SK-N-MC (cell line): ENCODE measurements at regions not wholly inside any gene's neighbourhood (a gene's known extent, or its start where the extent isn't known, plus 50 kb on each side); places are given as distances from the start of the nearest gene placed in this dataset.

Experiments
- EZH2 ChIP-seq: fragments of 200-600 bp; sonication (generic); IDR thresholded peaks from one replicate; pipeline ENCODE4 v1.6.1; 2017; ENCODE audit warnings: antibody characterized with exemption
- POLR2AphosphoS5 ChIP-seq: IDR thresholded peaks from 2 replicates; pipeline ENCODE4 v1.6.1; 2012; ENCODE audit warnings: mild to moderate bottlenecking, low read depth, low read length, borderline replicate concordance

DNA sequence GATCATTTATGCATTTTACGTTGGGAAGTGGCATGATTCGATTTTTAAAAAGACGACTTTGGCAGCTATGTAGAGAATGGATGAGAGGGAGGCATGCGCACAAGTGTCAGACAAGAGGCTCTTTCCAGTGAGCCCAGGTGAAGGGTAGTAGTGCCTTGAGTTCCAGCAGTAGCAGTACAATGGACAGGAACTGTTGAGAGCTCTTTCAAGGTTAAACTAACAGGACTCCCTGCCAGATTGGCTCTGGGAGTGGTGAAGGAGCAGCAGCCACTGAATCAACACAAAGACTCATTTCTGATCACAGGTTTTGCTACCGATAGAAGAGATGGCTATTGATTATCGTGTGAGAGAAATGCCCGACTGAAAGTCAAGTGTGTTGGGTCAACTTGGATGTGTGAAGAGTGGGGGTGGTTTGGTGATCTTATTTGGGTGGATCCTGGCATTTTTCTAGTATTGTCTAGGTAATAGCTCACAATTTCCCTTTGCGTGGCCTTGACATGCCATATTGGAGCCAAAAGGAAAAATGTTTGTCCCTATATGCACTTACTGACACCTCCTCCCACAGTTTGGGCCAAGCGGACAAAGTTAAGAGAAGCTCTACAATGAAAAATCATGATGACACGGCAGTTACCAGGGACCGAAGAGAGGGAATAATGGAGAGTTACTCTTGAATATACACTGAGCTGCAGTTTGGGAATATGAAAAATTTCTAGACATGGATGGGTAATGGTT, 81.6 kb upstream of the MDFIC2 start:
- no peak for TF ChIP-seq POLR2AphosphoS5
- no peak for TF ChIP-seq EZH2
